Muscle of leg (tissue), 3 donors: ENCODE measurements at regions not wholly inside any gene's neighbourhood (a gene's known extent, or its start where the extent isn't known, plus 50 kb on each side); places are given as distances from the start of the nearest gene placed in this dataset.
A peak's percentile ranks its signal among the peaks of the same experiment; 100 is the strongest.

Experiments used
- DNase-seq: peaks from one replicate; pipeline ENCODE4 v3.0.0; 2013
- H3K27ac ChIP-seq: one replicate; pipeline ENCODE4 v1.5.1; 2013; ENCODE audit warnings: mild to moderate bottlenecking, low read length, control low read depth
- H3K27me3 ChIP-seq: one replicate; pipeline ENCODE4 v1.6.1; 2013; ENCODE audit warnings: low read length; ENCODE audit not compliant: control insufficient read depth, insufficient read depth
- H3K36me3 ChIP-seq: one replicate; pipeline ENCODE4 v1.6.1; 2013; ENCODE audit warnings: low read length; ENCODE audit not compliant: control insufficient read depth, insufficient read depth
- H3K4me1 ChIP-seq: one replicate; pipeline ENCODE4 v1.6.1; 2013; ENCODE audit warnings: low read length; ENCODE audit not compliant: control insufficient read depth, insufficient read depth
- H3K4me3 ChIP-seq: one replicate; pipeline ENCODE4 v1.5.1; 2013; ENCODE audit warnings: low read length, control low read depth
- H3K9me3 ChIP-seq: replicated peaks from 2 replicates; pipeline ENCODE4 v1.6.1; 2013; ENCODE audit warnings: low read depth, low read length; ENCODE audit not compliant: control insufficient read depth
- WGBS: methylation state at CpG from one replicate; pipeline ENCODE4 v1.1.5; 2013; ENCODE audit warnings: missing lambda C conversion rate; ENCODE audit not compliant: insufficient coverage; 5-methylcytosine and 5-hydroxymethylcytosine counted together

GRCh38 chr12:97781342-97781741 is 318.7 kb downstream of the RMST start:
- no peak for DNase-seq
- no peaks in the 10 kb centered on the region for H3K27me3 ChIP-seq
- H3K4me1 ChIP-seq: no peaks in the 10 kb centered on the region
- H3K36me3 ChIP-seq: no peaks in the 10 kb centered on the region
- H3K4me3 ChIP-seq: no peak overlapping the region
- 60% methylated on average over 1 of the region's 5 CpGs for WGBS
- H3K9me3 ChIP-seq: no peaks in the 10 kb centered on the region
- H3K27ac ChIP-seq: no peak overlapping the region

DNA sequence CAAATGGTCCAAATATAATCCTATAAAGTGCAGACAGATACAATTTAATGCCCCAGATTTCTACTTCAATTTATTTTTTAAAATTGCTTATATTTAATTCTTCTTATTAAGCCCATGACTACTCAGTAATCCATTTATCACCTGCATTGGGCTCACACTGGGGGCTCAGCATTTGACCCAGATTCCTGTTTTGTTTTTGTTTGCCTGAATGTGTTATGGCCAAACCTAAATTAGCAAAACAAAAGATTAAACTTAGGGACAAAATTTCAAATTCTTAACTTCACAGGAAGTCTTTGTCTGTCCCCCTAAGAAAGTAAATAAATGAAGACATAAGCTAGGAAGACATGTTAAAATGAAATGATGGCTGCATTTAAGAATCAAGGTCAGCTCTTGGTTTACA is 322.3 kb downstream of the RMST start:
- Histone ChIP-seq H3K27me3 (no peaks in the 10 kb centered on the region), H3K4me3 (no peak overlapping the region), H3K9me3 (no peaks in the 10 kb centered on the region), H3K36me3 (no peaks in the 10 kb centered on the region), H3K27ac (no peak overlapping the region), H3K4me1 (no peaks in the 10 kb centered on the region)
- no peak for DNase-seq

DNA sequence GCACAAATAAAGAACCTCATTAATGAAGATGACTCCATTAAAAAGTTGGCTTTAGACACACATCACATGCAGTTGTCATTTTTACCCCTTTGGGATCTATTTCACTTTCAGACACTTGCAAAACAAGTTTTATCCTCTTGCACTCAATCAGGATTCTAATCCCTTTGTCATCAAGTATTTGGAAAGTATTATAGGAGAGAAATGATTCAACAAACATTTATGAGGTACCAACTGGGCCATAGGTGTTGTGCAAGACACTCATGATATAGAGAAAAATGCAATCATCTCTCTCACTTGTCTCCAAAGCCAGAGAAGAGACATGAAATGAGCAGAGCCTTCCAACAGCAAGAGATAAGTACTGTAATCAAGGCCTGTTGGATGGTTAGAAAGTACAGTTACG is 327.7 kb downstream of the RMST start:
- H3K27me3 ChIP-seq: no peaks in the 10 kb centered on the region
- no CpG with 5 or more reads among the region's 1 CpG for WGBS
- no peak overlapping the region for H3K4me3 ChIP-seq

GRCh38 chr12:97797473-97797872 is 334.9 kb downstream of the RMST start:
- Histone ChIP-seq H3K4me3 (no peak overlapping the region), H3K4me1 (no peaks in the 10 kb centered on the region), H3K27me3 (no peaks in the 10 kb centered on the region), H3K27ac (no peak overlapping the region), H3K36me3 (no peaks in the 10 kb centered on the region), H3K9me3 (no peaks in the 10 kb centered on the region)
- no peak for DNase-seq
- 57% methylated on average over 1 of the region's 3 CpGs for WGBS

More for the DNA sequence above, 327.7 kb downstream of the RMST start:
- Histone ChIP-seq H3K27ac (no peak overlapping the region), H3K9me3 (peaks cover 4% of the 10 kb centered on the region), H3K4me1 (no peaks in the 10 kb centered on the region), H3K36me3 (no peaks in the 10 kb centered on the region)
- no peak for DNase-seq

- no peaks in the 10 kb centered on the region for H3K27me3 ChIP-seq
- no peak for DNase-seq
- H3K4me1 ChIP-seq: no peaks in the 10 kb centered on the region
- no peak overlapping the region for H3K27ac ChIP-seq
- no peaks in the 10 kb centered on the region for H3K36me3 ChIP-seq
- 87% methylated on average over 3 of the region's 3 CpGs for WGBS
- no peak overlapping the region for H3K4me3 ChIP-seq
- no peaks in the 10 kb centered on the region for H3K9me3 ChIP-seq
Measured at GRCh38 chr12:97800561-97800960, 338.0 kb downstream of the RMST start.

DNA sequence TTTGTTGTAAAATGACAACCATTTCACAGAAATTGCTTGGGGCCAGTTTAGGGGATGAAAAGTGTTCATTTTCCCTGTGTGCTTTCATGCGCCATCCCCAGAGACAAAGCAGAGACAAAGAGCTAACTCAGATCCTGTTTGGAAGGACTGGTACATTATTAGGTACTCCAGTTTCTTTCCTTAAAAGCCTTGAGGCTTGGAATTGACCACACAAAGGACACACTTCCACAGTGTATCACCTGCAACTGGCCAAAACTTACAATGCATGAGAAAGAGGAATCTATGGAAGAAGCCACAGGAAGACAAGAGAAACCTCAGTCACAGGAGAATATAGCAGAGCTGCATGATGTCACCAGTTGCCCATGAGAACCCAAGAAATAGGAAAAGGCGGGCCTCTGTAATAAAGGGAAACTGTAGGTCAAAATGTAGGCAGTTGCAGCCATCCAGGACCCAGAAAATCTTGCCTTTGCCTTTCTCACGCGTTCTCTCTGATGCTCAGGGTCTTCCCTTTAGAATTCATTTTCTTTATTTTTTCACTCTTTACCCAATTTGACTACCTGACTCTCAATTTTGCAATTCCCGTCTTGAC is 339.0 kb downstream of the RMST start:
- Histone ChIP-seq H3K36me3 (no peaks in the 10 kb centered on the region), H3K27ac (no peak overlapping the region), H3K4me3 (no peak overlapping the region), H3K9me3 (no peaks in the 10 kb centered on the region), H3K4me1 (no peaks in the 10 kb centered on the region), H3K27me3 (no peaks in the 10 kb centered on the region)
- DNase-seq: no peak
- 96% methylated on average over 4 of the region's 5 CpGs for WGBS

GRCh38 chr12:97805146-97805545 is 342.5 kb downstream of the RMST start:
- Histone ChIP-seq H3K4me1 (no peaks in the 10 kb centered on the region), H3K9me3 (no peaks in the 10 kb centered on the region)
- 56% methylated on average over 7 of the region's 8 CpGs for WGBS

GRCh38 chr12:97813301-97813700 is 350.7 kb downstream of the RMST start:
- H3K4me1 ChIP-seq: no peaks in the 10 kb centered on the region
- no peaks in the 10 kb centered on the region for H3K27me3 ChIP-seq
- no peak overlapping the region for H3K4me3 ChIP-seq
- no peak overlapping the region for H3K27ac ChIP-seq
- no peaks in the 10 kb centered on the region for H3K36me3 ChIP-seq
- H3K9me3 ChIP-seq: no peaks in the 10 kb centered on the region
- no CpG with 5 or more reads among the region's 2 CpGs for WGBS
- DNase-seq: no peak

More at GRCh38 chr12:97805146-97805545, 342.5 kb downstream of the RMST start:
- H3K4me3 ChIP-seq: no peak overlapping the region
- H3K27me3 ChIP-seq: no peaks in the 10 kb centered on the region
- H3K27ac ChIP-seq: no peak overlapping the region
- H3K36me3 ChIP-seq: no peaks in the 10 kb centered on the region
- DNase-seq: no peak

- H3K9me3 ChIP-seq: no peaks in the 10 kb centered on the region
- H3K4me3 ChIP-seq: no peak overlapping the region
- no peaks in the 10 kb centered on the region for H3K36me3 ChIP-seq
- H3K4me1 ChIP-seq: no peaks in the 10 kb centered on the region
- no peak for DNase-seq
- H3K27me3 ChIP-seq: no peaks in the 10 kb centered on the region
- no peak overlapping the region for H3K27ac ChIP-seq
- no CpG with 5 or more reads among the region's 4 CpGs for WGBS
Measured at GRCh38 chr12:97821806-97822205, 359.2 kb downstream of the RMST start.

GRCh38 chr12:97835541-97835940 is 372.9 kb downstream of the RMST start:
- Histone ChIP-seq H3K36me3 (no peaks in the 10 kb centered on the region), H3K4me1 (no peaks in the 10 kb centered on the region), H3K4me3 (no peak overlapping the region), H3K27me3 (no peaks in the 10 kb centered on the region), H3K9me3 (no peaks in the 10 kb centered on the region), H3K27ac (no peak overlapping the region)
- no peak for DNase-seq
- 67% methylated on average over 1 of the region's 4 CpGs for WGBS

- Histone ChIP-seq H3K27me3 (no peaks in the 10 kb centered on the region), H3K9me3 (no peaks in the 10 kb centered on the region), H3K4me3 (no peak overlapping the region), H3K36me3 (no peaks in the 10 kb centered on the region), H3K27ac (no peak overlapping the region), H3K4me1 (no peaks in the 10 kb centered on the region)
- peak; percentile 23 for DNase-seq
Measured at GRCh38 chr12:97837401-97837800, 374.8 kb downstream of the RMST start.
